ENCODE measurements at regions not wholly inside any gene's neighbourhood (a gene's known extent, or its start where the extent isn't known, plus 50 kb on each side); places are given as distances from the start of the nearest gene placed in this dataset.
"Not testable (repeated sequence)": the region's sequence is repeated elsewhere in the genome, so short reads cannot be mapped to it uniquely, and the experiment has no call there.

- ATAC-seq, result no peak
These were observed 136.5 kb upstream of the LARP1 start for GRCh38 chr5:154618696-154619095.

- ATAC-seq, result peak; percentile 42
These were observed 136.6 kb upstream of the HAND1 start for GRCh38 chr5:154614595-154614994.

- no peak for ATAC-seq
These were observed 136.1 kb upstream of the HAND1 start for GRCh38 chr5:154614125-154614524.

- ATAC-seq, result no peak
These were observed 134.6 kb upstream of the HAND1 start for GRCh38 chr5:154612666-154613065.

GRCh38 chr5:154611341-154611767, 133.3 kb upstream of the HAND1 start:
- ATAC-seq, result peak; percentile 40

- ATAC-seq, result peak; percentile 94
These were observed 132.5 kb upstream of the HAND1 start for GRCh38 chr5:154610321-154611154.

GRCh38 chr5:154609251-154609650, 131.2 kb upstream of the HAND1 start:
- no peak for ATAC-seq

GRCh38 chr5:154608531-154609011, 130.5 kb upstream of the HAND1 start:
- no peak for ATAC-seq

- ATAC-seq, result no peak
These were observed 129.7 kb upstream of the HAND1 start for GRCh38 chr5:154607746-154608145.

- no peak for ATAC-seq
These were observed 128.2 kb upstream of the HAND1 start for GRCh38 chr5:154606246-154606645.

- ATAC-seq, result peak; percentile 21
These were observed 126.1 kb upstream of the HAND1 start for GRCh38 chr5:154603953-154604679.

GRCh38 chr5:154603485-154603884, 125.5 kb upstream of the HAND1 start:
- no peak for ATAC-seq

- ATAC-seq, result no peak
These were observed 125.0 kb upstream of the HAND1 start for GRCh38 chr5:154603011-154603410.

- ATAC-seq, result no peak
These were observed 123.0 kb upstream of the HAND1 start for GRCh38 chr5:154601014-154601413.

- no peak for ATAC-seq
These were observed 120.0 kb upstream of the HAND1 start for GRCh38 chr5:154598021-154598420.

GRCh38 chr5:154596844-154597243, 118.8 kb upstream of the HAND1 start:
- not testable (repeated sequence) for ATAC-seq

- ATAC-seq, result no peak
These were observed 117.6 kb upstream of the HAND1 start for GRCh38 chr5:154595662-154596061.

GRCh38 chr5:154593796-154594195, 115.8 kb upstream of the HAND1 start:
- ATAC-seq, result no peak

- ATAC-seq, result no peak
These were observed 115.0 kb upstream of the HAND1 start for GRCh38 chr5:154593071-154593470.

GRCh38 chr5:154590093-154590724, 112.2 kb upstream of the HAND1 start:
- no peak for ATAC-seq

GRCh38 chr5:154589511-154589910, 111.5 kb upstream of the HAND1 start:
- no peak for ATAC-seq

- ATAC-seq, result not testable (repeated sequence)
These were observed 110.9 kb upstream of the HAND1 start for GRCh38 chr5:154588833-154589425.
